Hypothalamus (tissue), 51 donors: ENCODE measurements at regions not wholly inside any gene's neighbourhood (a gene's known extent, or its start where the extent isn't known, plus 50 kb on each side); places are given as distances from the start of the nearest gene placed in this dataset.
A peak's percentile ranks its signal among the peaks of the same experiment; 100 is the strongest.
"Not testable (repeated sequence)": the region's sequence is repeated elsewhere in the genome, so short reads cannot be mapped to it uniquely, and the experiment has no call there.

Experiments
- DNase-seq, 51 donors: peaks; one replicate each; lab custom pipeline; 2025; lab: John Stamatoyannopoulos, UW

GRCh38 chr20:46785958-46786357 is 76.5 kb downstream of the SLC2A10 start:
- no peak for DNase-seq

- no peak for DNase-seq
Measured at GRCh38 chr20:46786566-46786965, 77.1 kb downstream of the SLC2A10 start.

GRCh38 chr20:46787991-46788762 is 78.7 kb downstream of the SLC2A10 start:
- no peak for DNase-seq

- not testable (repeated sequence) for DNase-seq
Measured at GRCh38 chr20:46788763-46789091, 79.3 kb downstream of the SLC2A10 start.

GRCh38 chr20:46789339-46790028 is 80.0 kb downstream of the SLC2A10 start:
- no peak for DNase-seq

- no peak for DNase-seq
Measured at GRCh38 chr20:46791722-46792416, 82.4 kb downstream of the SLC2A10 start.

- no peak for DNase-seq
Measured at GRCh38 chr20:46797206-46797605, 87.8 kb downstream of the SLC2A10 start.

- no peak for DNase-seq
Measured at GRCh38 chr20:46798430-46798829, 89.0 kb downstream of the SLC2A10 start.

- DNase-seq, result no peak
Measured at GRCh38 chr20:46799781-46800408, 90.4 kb downstream of the SLC2A10 start.

GRCh38 chr20:46800409-46800804 is 91.0 kb downstream of the SLC2A10 start:
- no peak for DNase-seq

- no peak for DNase-seq
Measured at GRCh38 chr20:46801003-46801702, 91.7 kb downstream of the SLC2A10 start.

- DNase-seq, result no peak
Measured at GRCh38 chr20:46802722-46803121, 91.9 kb upstream of the EYA2 start.

- peak in 1 of 51 donors; percentile 1 for DNase-seq
Measured at GRCh38 chr20:46803123-46804020, 91.3 kb upstream of the EYA2 start.

GRCh38 chr20:46804126-46804525 is 90.5 kb upstream of the EYA2 start:
- no peak for DNase-seq

- DNase-seq, result no peak
Measured at GRCh38 chr20:46805836-46806235, 88.8 kb upstream of the EYA2 start.

- DNase-seq, result no peak
Measured at GRCh38 chr20:46807998-46808397, 86.6 kb upstream of the EYA2 start.

- no peak for DNase-seq
Measured at GRCh38 chr20:46808565-46808964, 86.1 kb upstream of the EYA2 start.

- no peak for DNase-seq
Measured at GRCh38 chr20:46809706-46810360, 84.8 kb upstream of the EYA2 start.
